IMR-90 (cell line): ENCODE measurements at regions not wholly inside any gene's neighbourhood (a gene's known extent, or its start where the extent isn't known, plus 50 kb on each side); places are given as distances from the start of the nearest gene placed in this dataset.

Experiments used
- MXI1 ChIP-seq: IDR thresholded peaks from 2 replicates; pipeline ENCODE4 v1.6.1; 2012; ENCODE audit warnings: low read depth, mild to moderate bottlenecking, low read length, moderate library complexity, borderline replicate concordance
- POLR2A ChIP-seq: IDR thresholded peaks from 2 replicates; pipeline ENCODE4 v1.6.1; 2012; ENCODE audit warnings: mild to moderate bottlenecking, low read depth, low read length
- SMC3 ChIP-seq: fragments of 150-350 bp; IDR thresholded peaks from 2 replicates; pipeline ENCODE4 v1.6.1; 2016; ENCODE audit warnings: low read depth, mild to moderate bottlenecking, antibody characterized with exemption, low read length, moderate library complexity
- TF ChIP-seq, protein P1 (sequence below): conservative IDR thresholded peaks from 2 replicates; pipeline ENCODE4 v1.5.1; 2012; ENCODE audit warnings: mild to moderate bottlenecking, low read depth, low read length, improper control_type of control experiment

DNA sequence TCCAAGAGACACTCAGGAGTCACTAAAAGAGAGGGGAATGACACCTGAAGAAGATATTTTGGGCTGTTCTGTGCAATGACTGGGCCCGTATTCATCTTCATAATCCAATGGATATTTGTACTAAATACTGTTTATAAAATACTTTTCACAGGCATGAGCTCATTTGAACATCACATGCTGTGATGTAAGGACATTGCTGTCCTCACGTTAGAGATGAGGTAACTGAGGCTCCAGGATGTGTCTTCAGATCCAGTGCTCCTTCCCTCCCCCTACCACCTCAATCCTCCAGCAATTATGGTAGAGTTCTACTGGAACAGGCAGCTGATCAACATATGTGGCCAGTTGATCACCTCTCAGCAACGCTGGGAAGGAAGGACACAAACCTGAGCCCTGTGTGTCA lies 139.4 kb upstream of the OSMR start:
- TF ChIP-seq SMC3, result no peak
- TF ChIP-seq POLR2A, result no peak
- no peak for TF ChIP-seq MXI1
- TF ChIP-seq, protein P1, sequence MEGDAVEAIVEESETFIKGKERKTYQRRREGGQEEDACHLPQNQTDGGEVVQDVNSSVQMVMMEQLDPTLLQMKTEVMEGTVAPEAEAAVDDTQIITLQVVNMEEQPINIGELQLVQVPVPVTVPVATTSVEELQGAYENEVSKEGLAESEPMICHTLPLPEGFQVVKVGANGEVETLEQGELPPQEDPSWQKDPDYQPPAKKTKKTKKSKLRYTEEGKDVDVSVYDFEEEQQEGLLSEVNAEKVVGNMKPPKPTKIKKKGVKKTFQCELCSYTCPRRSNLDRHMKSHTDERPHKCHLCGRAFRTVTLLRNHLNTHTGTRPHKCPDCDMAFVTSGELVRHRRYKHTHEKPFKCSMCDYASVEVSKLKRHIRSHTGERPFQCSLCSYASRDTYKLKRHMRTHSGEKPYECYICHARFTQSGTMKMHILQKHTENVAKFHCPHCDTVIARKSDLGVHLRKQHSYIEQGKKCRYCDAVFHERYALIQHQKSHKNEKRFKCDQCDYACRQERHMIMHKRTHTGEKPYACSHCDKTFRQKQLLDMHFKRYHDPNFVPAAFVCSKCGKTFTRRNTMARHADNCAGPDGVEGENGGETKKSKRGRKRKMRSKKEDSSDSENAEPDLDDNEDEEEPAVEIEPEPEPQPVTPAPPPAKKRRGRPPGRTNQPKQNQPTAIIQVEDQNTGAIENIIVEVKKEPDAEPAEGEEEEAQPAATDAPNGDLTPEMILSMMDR, result no peak
